Adrenal gland (tissue), 5 donors: ENCODE measurements at regions not wholly inside any gene's neighbourhood (a gene's known extent, or its start where the extent isn't known, plus 50 kb on each side); places are given as distances from the start of the nearest gene placed in this dataset.

ENCODE experiments used
- CTCF ChIP-seq, 6 experiments: fragments of 450-650 bp in 4 of 6; fragments of 200-600 bp in 2 of 6; sonication (generic) in 1 of 6; IDR thresholded peaks; 1 replicate in 5 of 6; 2 replicates in 1 of 6; pipeline versions ENCODE4 v1.5.1 to v1.8.0; 2016 to 2021; ENCODE audit warnings: antibody characterized with exemption in 6 of 6, mild to moderate bottlenecking in 2 of 6, moderate library complexity in 1 of 6
- POLR2A ChIP-seq, 2 donors: fragments of 450-650 bp; IDR thresholded peaks; one replicate each; pipeline ENCODE4 v1.6.1; 2017; ENCODE audit warnings: antibody characterized with exemption in 2 of 2, mild to moderate bottlenecking in 2 of 2, moderate library complexity in 1 of 2
- donor health status: DM: no; HTN: no; CAD: no.

DNA sequence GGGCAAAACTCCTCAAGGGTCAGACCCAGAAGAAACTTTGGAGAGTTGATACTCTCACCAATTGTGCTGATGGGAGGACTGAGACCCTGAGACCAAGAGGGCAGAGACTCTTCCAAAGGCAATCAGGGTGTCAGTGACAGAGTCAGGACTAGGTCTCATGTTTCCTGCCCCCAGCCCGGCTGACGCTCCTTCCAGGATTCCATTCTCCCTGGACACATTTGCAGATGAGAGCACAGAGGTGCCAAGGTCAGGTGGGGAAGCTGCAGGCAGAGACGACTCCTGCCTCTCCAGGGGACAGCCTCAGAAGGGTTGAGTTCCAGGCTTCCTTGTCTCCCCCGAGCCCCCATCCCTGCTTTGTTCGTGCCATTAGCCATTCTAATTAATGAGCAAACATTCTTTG lies 174.1 kb downstream of the WSCD1 start:
- TF ChIP-seq POLR2A (IDR thresholded peaks at IDR 0.05) (no peak), CTCF (IDR thresholded peaks at IDR 0.05) (no peak)
